Smooth muscle cell (in vitro differentiated cells): ENCODE measurements at regions not wholly inside any gene's neighbourhood (a gene's known extent, or its start where the extent isn't known, plus 50 kb on each side); places are given as distances from the start of the nearest gene placed in this dataset.

Experiments used
- DNase-seq: peaks from one replicate; lab custom pipeline; 2025; ENCODE audit not compliant: unreplicated experiment; lab: John Stamatoyannopoulos, UW
- H2AFZ ChIP-seq: fragments of 200-600 bp; sonication (generic); 2 replicates; pipeline ENCODE4 v1.6.0; 2016; ENCODE audit warnings: antibody characterized with exemption, low read depth, mild to moderate bottlenecking
- H3F3A ChIP-seq: fragments of 200-600 bp; sonication (generic); 2 replicates; pipeline ENCODE4 v1.6.0; 2017; ENCODE audit warnings: antibody characterized with exemption, low read depth
- H3K27ac ChIP-seq: fragments of 200-600 bp; sonication (generic); 2 replicates; pipeline ENCODE4 v1.5.1; 2016; ENCODE audit warnings: low read depth, mild to moderate bottlenecking
- H3K27me3 ChIP-seq: fragments of 200-600 bp; sonication (generic); 2 replicates; pipeline ENCODE4 v1.6.1; 2016; ENCODE audit warnings: low read depth, mild to moderate bottlenecking
- H3K36me3 ChIP-seq: fragments of 200-600 bp; sonication (generic); 2 replicates; pipeline ENCODE4 v1.5.1; 2016; ENCODE audit warnings: low read depth
- H3K4me1 ChIP-seq: fragments of 200-600 bp; sonication (generic); 2 replicates; pipeline ENCODE4 v1.5.1; 2016; ENCODE audit warnings: low read depth
- H3K4me2 ChIP-seq: fragments of 200-600 bp; sonication (generic); 2 replicates; pipeline ENCODE4 v1.6.0; 2016; ENCODE audit warnings: mild to moderate bottlenecking
- H3K4me3 ChIP-seq: fragments of 200-600 bp; sonication (generic); 2 replicates; pipeline ENCODE4 v1.5.1; 2016; ENCODE audit warnings: mild to moderate bottlenecking
- H3K79me2 ChIP-seq: fragments of 200-600 bp; sonication (generic); 2 replicates; pipeline ENCODE4 v1.6.0; 2016; ENCODE audit warnings: low read depth, mild to moderate bottlenecking
- H3K9ac ChIP-seq: fragments of 200-600 bp; sonication (generic); 2 replicates; pipeline ENCODE4 v1.6.0; 2016; ENCODE audit warnings: low read depth
- H3K9me3 ChIP-seq: fragments of 200-600 bp; sonication (generic); replicated peaks from 2 replicates; pipeline ENCODE4 v1.5.1; 2016; ENCODE audit warnings: low read depth
- H4K20me1 ChIP-seq: fragments of 200-600 bp; sonication (generic); 2 replicates; pipeline ENCODE4 v1.6.0; 2016; ENCODE audit warnings: low read depth
- CTCF ChIP-seq: fragments of 200-600 bp; sonication (generic); IDR thresholded peaks from 2 replicates; pipeline ENCODE4 v1.5.1; 2017; ENCODE audit warnings: borderline replicate concordance, mild to moderate bottlenecking, antibody characterized with exemption; ENCODE audit not compliant: insufficient read depth, poor library complexity, severe bottlenecking
- WGBS: methylation state at CpG from one replicate; pipeline ENCODE4 v1.1.7; 2016; ENCODE audit warnings: low lambda C conversion rate; 5-methylcytosine and 5-hydroxymethylcytosine counted together

GRCh38 chr1:229993894-229994293 lies 73.1 kb upstream of the GALNT2 start:
- TF ChIP-seq CTCF = no peak
- Histone ChIP-seq H3K79me2 (no peaks in the 10 kb centered on the region), H3K4me1 (no peaks in the 10 kb centered on the region), H3K36me3 (no peaks in the 10 kb centered on the region), H3K27ac (no peak overlapping the region), H2AFZ (no peak overlapping the region), H3F3A (no peaks in the 10 kb centered on the region), H4K20me1 (no peaks in the 10 kb centered on the region), H3K4me3 (no peak overlapping the region), H3K4me2 (no peak overlapping the region), H3K9ac (no peak overlapping the region), H3K27me3 (no peaks in the 10 kb centered on the region), H3K9me3 (no peaks in the 10 kb centered on the region)
- 87% methylated on average over 3 of the region's 3 CpGs for WGBS
- no peak for DNase-seq

- Histone ChIP-seq H3K9ac (no peak overlapping the region), H3K4me3 (no peak overlapping the region), H3K4me1 (peaks cover 9% of the 10 kb centered on the region), H2AFZ (no peak overlapping the region), H3K79me2 (no peaks in the 10 kb centered on the region), H3K27me3 (no peaks in the 10 kb centered on the region), H3F3A (no peaks in the 10 kb centered on the region), H3K27ac (no peak overlapping the region), H3K36me3 (no peaks in the 10 kb centered on the region), H4K20me1 (no peaks in the 10 kb centered on the region), H3K9me3 (no peaks in the 10 kb centered on the region), H3K4me2 (no peak overlapping the region)
- WGBS = 90% methylated on average over 12 of the region's 12 CpGs
- TF ChIP-seq CTCF = no peak
- no peak for DNase-seq
Observed at GRCh38 chr1:229999004-229999670, 67.9 kb upstream of the GALNT2 start.

- WGBS = 57% methylated on average over 6 of the region's 6 CpGs
- Histone ChIP-seq H3K79me2 (no peaks in the 10 kb centered on the region), H3K4me3 (no peak overlapping the region), H3K9ac (no peak overlapping the region), H3F3A (no peaks in the 10 kb centered on the region), H2AFZ (no peak overlapping the region), H3K27me3 (no peaks in the 10 kb centered on the region), H3K27ac (no peak overlapping the region), H4K20me1 (no peaks in the 10 kb centered on the region), H3K9me3 (no peaks in the 10 kb centered on the region), H3K36me3 (no peaks in the 10 kb centered on the region), H3K4me1 (peaks cover 9% of the 10 kb centered on the region), H3K4me2 (no peak overlapping the region)
- no peak for TF ChIP-seq CTCF
- DNase-seq = no peak
Observed at GRCh38 chr1:230000493-230001184, 66.4 kb upstream of the GALNT2 start.
